Muscle layer of colon (tissue), 2 donors: ENCODE measurements at regions not wholly inside any gene's neighbourhood (a gene's known extent, or its start where the extent isn't known, plus 50 kb on each side); places are given as distances from the start of the nearest gene placed in this dataset.

Experiments
- H3K27ac ChIP-seq: one replicate; pipeline ENCODE4 v1.7.0; 2013; ENCODE audit warnings: low read depth, mild to moderate bottlenecking, low read length, moderate library complexity
- H3K27me3 ChIP-seq, 2 donors: one replicate each; pipeline ENCODE4 v1.7.0; 2013; ENCODE audit warnings: low read length in 2 of 2, mild to moderate bottlenecking in 2 of 2; ENCODE audit not compliant: insufficient read depth in 2 of 2, control insufficient read depth in 1 of 2
- H3K36me3 ChIP-seq: one replicate; pipeline ENCODE4 v1.7.0; 2013; ENCODE audit warnings: mild to moderate bottlenecking, low read length; ENCODE audit not compliant: insufficient read depth
- H3K4me1 ChIP-seq: one replicate; pipeline ENCODE4 v1.7.0; 2013; ENCODE audit warnings: mild to moderate bottlenecking, low read length; ENCODE audit not compliant: insufficient read depth
- H3K4me3 ChIP-seq, 2 donors: one replicate each; pipeline ENCODE4 v1.7.0; 2013; ENCODE audit warnings: low read length in 2 of 2, low read depth in 1 of 2, mild to moderate bottlenecking in 1 of 2, moderate library complexity in 1 of 2
- H3K9ac ChIP-seq: one replicate; pipeline ENCODE4 v1.7.0; 2013; ENCODE audit warnings: low read length
- H3K9me3 ChIP-seq: one replicate; pipeline ENCODE4 v1.7.0; 2013; ENCODE audit warnings: mild to moderate bottlenecking, low read length
- donor health status: abdominal sarcoma.
- donor health status: Adenocarcinoma of cecum.

DNA sequence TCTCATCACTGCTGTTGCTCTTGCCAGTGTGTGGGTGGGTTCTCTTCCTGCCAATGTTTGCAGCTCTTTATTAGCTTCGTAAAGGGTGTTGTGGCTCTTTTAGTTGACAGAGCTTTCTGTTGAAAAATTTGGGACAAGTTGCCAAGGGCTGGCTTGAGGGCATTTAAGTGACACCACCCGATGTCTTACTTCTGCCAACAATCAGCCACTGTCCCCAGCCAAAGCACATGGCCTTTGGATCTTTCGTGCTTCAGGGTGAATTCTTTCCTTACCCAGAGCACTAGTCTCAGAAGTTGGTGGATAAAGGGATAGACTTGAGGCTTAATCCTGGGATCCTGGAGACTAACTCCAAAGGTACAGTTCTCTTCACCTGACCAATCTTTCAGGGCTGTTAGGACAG is 113.6 kb downstream of the SOX3 start:
- H3K4me1 ChIP-seq: no peaks in the 10 kb centered on the region
- no peak overlapping the region for H3K4me3 ChIP-seq
- H3K9ac ChIP-seq: no peak overlapping the region
- H3K27ac ChIP-seq: no peak overlapping the region
- H3K27me3 ChIP-seq: no peaks in the 10 kb centered on the region
- H3K9me3 ChIP-seq: no peaks in the 10 kb centered on the region
- no peaks in the 10 kb centered on the region for H3K36me3 ChIP-seq

DNA sequence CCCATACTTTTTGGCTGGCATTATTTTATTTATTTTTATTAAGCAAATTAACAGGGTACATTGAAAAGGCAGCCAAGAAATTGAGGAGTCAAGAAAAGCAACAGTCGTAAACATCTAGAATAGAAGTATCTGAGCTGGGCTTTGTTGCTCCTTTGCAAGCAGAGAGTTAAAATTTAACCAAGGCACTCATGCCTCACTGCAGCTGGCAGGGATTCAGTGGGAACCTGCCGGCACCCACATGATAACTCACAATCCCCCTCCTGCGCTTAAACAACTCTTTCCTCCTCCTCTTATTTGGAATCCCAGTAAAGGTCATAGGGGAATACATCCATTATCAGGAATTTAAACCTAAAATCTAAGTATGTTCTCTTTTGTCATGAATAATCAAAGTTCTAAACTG is 115.5 kb downstream of the SOX3 start:
- no peak overlapping the region for H3K27ac ChIP-seq
- no peaks in the 10 kb centered on the region for H3K9me3 ChIP-seq
- no peaks in the 10 kb centered on the region for H3K36me3 ChIP-seq
- no peaks in the 10 kb centered on the region for H3K4me1 ChIP-seq
- no peak overlapping the region for H3K9ac ChIP-seq
- H3K4me3 ChIP-seq: no peak overlapping the region
- no peaks in the 10 kb centered on the region for H3K27me3 ChIP-seq

DNA sequence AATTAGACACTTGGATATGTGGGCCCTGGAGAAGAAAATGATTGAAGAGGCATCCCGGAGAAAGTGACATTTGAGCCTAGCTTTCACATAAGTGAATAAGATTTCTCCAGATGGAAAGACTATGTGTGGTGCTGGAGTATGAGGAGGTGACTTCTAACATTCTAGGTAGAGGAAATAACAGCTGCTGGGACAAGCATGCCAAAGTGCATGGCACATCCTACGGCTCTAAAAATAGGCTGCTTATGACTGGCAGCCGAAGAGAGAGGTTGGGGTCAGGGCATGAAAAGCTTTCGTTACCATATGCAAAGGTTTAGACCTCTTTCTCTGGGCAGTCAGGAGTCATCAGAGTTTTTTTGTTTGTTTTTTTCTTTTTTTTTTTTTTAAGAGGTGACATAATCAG is 142.0 kb downstream of the SOX3 start:
- Histone ChIP-seq H3K27me3 (peaks cover 0 to 4% of the 10 kb centered on the region in 2 donors), H3K4me1 (no peaks in the 10 kb centered on the region), H3K4me3 (no peak overlapping the region), H3K27ac (no peak overlapping the region), H3K9me3 (no peaks in the 10 kb centered on the region), H3K36me3 (no peaks in the 10 kb centered on the region), H3K9ac (no peak overlapping the region)

DNA sequence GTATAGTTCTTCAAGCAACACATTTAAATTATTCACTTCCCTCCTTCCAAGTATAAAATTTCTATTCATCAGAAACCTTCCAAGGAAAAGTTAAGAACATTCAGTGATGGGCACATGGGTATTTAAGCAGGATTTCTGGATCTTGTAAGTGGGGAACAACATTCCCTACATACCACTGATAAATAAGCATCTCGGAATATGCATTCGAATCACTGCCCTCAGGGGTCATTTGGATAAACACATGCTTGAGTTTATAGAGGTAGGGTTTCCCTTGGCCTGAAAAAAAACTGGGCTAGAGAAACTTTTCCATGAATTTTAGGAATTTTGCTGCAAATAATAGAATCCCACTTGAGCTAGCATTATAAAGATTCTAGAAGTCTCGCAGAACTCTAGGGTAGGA is 143.9 kb downstream of the SOX3 start:
- peaks cover 0 to 4% of the 10 kb centered on the region in 2 donors for H3K27me3 ChIP-seq
- H3K9me3 ChIP-seq: no peaks in the 10 kb centered on the region
- H3K27ac ChIP-seq: no peak overlapping the region
- H3K9ac ChIP-seq: no peak overlapping the region
- H3K4me3 ChIP-seq: no peak overlapping the region
- no peaks in the 10 kb centered on the region for H3K36me3 ChIP-seq
- no peaks in the 10 kb centered on the region for H3K4me1 ChIP-seq

DNA sequence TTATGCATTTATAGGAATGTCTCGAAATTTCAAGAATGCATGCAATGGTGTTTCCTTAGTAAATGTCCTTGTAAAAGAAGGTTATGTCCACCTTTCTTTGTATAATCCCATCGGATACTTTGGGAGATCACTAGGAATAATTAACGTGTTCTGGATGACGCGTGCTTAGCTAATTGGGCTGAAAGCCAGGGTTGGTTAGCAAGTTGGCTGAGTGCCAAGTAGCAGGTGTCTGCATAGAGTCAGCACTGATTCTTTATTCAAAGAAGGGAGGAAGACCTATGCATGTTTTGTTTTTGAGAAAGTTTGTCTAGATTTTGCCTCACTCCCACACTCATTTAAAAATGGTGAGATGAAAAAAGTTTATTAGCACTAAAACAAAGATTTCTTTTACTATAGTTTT is 144.6 kb downstream of the SOX3 start:
- Histone ChIP-seq H3K27ac (no peak overlapping the region), H3K4me3 (no peak overlapping the region), H3K9ac (no peak overlapping the region), H3K4me1 (no peaks in the 10 kb centered on the region), H3K27me3 (peaks cover 0 to 4% of the 10 kb centered on the region in 2 donors), H3K9me3 (no peaks in the 10 kb centered on the region), H3K36me3 (no peaks in the 10 kb centered on the region)

DNA sequence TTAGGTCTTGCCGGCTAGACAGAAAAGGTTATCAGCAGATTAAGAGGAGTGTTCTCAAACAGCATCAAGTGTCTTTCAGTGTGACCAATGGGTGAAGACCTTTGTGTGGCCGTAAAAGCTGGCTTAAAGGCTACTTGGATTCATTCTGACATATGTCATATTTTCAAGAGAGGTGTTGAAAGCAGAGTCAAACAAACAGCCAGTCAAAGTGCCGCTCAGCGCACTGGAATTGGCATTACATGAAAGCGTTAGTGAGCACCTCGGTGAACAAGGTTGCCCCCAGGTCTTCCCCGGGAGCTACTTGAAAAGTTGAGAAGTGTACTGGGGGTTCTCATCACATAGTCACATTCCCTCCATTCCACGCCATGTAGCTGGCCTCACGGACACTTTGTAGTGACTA is 148.9 kb downstream of the SOX3 start:
- no peak overlapping the region for H3K27ac ChIP-seq
- H3K36me3 ChIP-seq: no peaks in the 10 kb centered on the region
- H3K9ac ChIP-seq: no peak overlapping the region
- no peaks in the 10 kb centered on the region for H3K9me3 ChIP-seq
- H3K27me3 ChIP-seq: peaks cover 0 to under 1% of the 10 kb centered on the region in 2 donors
- H3K4me1 ChIP-seq: no peaks in the 10 kb centered on the region
- no peak overlapping the region for H3K4me3 ChIP-seq

DNA sequence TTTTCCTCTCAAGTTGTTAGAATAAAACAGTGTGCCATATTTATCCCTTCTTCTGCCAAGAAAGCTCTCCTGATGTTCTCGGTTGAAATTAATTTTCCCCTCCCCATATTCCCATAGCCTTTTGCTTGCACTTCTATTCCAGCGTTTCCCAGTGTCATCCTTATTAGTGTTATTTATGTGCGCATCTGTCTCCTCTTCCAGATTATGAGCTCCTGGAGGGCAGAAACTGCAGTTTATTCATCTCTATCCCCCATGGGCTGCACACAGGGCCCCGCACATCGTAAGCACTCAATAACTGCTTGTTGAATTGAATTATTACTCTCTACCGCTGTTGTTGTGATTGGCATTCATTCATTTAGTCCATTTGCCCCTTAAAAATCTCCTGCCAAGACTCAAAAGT is 149.4 kb downstream of the SOX3 start:
- no peaks in the 10 kb centered on the region for H3K9me3 ChIP-seq
- no peaks in the 10 kb centered on the region for H3K36me3 ChIP-seq
- H3K4me1 ChIP-seq: no peaks in the 10 kb centered on the region
- H3K27ac ChIP-seq: no peak overlapping the region
- no peak overlapping the region for H3K4me3 ChIP-seq
- H3K27me3 ChIP-seq: no peaks in the 10 kb centered on the region
- no peak overlapping the region for H3K9ac ChIP-seq

DNA sequence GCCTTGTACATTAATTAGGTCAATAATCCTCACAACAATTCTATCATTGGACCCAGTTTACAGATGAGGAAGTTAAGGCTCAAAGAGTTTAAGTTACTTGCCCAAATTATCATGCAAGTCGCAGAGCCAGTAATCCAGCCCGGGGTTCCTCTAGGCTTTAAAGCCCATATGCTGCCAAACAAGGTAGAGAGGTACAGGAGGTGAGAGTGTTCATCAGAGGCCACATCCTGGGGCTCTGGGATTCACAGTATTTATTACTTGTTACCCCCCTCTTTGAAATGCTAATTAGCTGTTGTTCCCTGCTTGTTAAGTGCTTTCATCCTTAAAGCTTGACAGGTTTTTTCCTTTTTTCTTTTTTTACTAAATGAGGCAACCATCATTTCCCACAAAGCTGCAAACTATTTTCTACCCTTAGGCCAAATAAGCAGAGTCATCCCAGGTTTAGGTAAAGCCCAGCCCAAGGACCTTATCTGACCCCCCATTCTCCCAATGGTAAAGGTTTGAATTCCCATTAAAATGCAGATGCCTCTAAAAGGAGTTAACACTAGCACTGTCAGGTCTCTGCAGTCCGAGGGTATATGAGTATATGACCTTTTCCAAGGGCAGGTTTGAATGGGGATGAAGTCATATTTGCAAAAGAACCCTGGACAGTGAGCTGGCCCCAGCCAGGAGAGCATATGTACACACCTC is 150.3 kb downstream of the SOX3 start:
- Histone ChIP-seq H3K4me1 (no peaks in the 10 kb centered on the region), H3K9me3 (no peaks in the 10 kb centered on the region), H3K27ac (no peak overlapping the region), H3K27me3 (no peaks in the 10 kb centered on the region), H3K4me3 (no peak overlapping the region), H3K9ac (no peak overlapping the region), H3K36me3 (no peaks in the 10 kb centered on the region)

DNA sequence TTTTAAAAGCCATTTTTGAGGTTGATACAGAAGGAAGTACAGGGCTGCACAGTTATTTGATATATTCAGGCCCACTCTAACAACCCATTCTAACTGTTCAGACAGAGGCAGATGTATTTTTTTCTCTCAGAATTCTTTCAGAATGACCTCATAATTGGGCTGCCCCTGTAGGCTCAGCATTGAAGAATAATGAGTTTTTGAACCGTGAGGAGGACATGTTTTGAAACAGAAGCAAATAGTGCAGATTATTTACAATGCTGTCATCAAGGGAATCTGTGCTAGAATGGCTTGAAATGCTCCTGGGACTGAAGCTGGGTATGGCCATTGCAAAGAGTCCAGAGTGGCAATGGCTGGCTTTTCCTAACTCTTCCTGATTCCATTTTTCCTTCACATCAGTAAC is 158.1 kb downstream of the SOX3 start:
- H3K9ac ChIP-seq: no peak overlapping the region
- H3K9me3 ChIP-seq: no peaks in the 10 kb centered on the region
- no peak overlapping the region for H3K4me3 ChIP-seq
- no peaks in the 10 kb centered on the region for H3K4me1 ChIP-seq
- no peaks in the 10 kb centered on the region for H3K27me3 ChIP-seq
- no peaks in the 10 kb centered on the region for H3K36me3 ChIP-seq
- H3K27ac ChIP-seq: no peak overlapping the region

DNA sequence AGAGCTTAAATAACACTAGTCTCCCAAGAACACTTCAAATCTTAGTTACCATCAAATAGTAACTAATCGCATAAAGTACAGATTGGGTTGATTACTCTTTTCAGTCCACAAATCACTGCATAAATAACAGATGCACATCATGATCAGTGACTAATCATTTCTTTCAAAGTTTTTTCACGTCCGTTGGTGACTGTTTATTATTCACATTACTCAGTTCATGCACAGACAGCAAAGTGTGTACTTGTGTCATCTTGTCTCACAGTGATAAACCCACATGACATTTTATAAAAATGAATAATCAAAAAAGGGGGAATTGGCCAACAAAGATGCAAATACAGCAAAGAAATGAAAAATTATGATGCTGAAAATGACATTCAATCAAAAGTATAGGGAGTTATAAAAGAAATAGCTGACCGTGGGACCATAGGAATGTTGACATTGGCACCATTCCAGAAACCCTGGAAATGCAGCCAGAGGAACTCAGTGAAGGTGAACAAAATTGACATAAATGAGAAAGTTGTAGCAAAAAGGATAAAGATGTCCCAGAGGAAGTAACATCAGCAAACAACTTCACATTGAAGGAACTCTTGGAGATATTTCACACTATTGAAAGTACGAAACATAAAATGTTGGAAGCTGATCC is 161.5 kb downstream of the SOX3 start:
- no peaks in the 10 kb centered on the region for H3K9me3 ChIP-seq
- no peak overlapping the region for H3K9ac ChIP-seq
- H3K27ac ChIP-seq: no peak overlapping the region
- no peaks in the 10 kb centered on the region for H3K27me3 ChIP-seq
- H3K4me1 ChIP-seq: no peaks in the 10 kb centered on the region
- H3K4me3 ChIP-seq: no peak overlapping the region
- no peaks in the 10 kb centered on the region for H3K36me3 ChIP-seq

DNA sequence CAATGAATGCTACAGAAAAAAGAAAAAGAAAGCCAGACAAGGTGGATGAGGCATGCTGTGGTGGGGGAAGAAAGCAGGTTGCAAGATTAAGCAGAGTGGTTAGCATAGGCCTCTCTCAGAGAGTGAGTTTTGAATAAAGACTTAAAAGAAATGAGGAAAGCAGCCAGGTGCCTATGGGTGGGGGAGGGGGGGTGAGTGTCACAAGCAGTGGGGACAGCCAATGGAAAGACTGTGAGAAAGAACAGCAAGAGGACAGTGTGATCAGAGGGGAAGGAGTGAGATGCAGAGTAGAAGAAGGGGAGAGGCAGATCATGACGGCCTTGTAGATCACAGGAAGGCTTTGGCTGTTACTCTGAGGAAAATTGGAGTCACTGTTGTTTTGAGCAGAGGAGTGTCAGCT is 162.5 kb downstream of the SOX3 start:
- H3K4me3 ChIP-seq: no peak overlapping the region
- H3K4me1 ChIP-seq: no peaks in the 10 kb centered on the region
- H3K36me3 ChIP-seq: no peaks in the 10 kb centered on the region
- H3K27ac ChIP-seq: no peak overlapping the region
- no peaks in the 10 kb centered on the region for H3K9me3 ChIP-seq
- H3K9ac ChIP-seq: no peak overlapping the region
- no peaks in the 10 kb centered on the region for H3K27me3 ChIP-seq

DNA sequence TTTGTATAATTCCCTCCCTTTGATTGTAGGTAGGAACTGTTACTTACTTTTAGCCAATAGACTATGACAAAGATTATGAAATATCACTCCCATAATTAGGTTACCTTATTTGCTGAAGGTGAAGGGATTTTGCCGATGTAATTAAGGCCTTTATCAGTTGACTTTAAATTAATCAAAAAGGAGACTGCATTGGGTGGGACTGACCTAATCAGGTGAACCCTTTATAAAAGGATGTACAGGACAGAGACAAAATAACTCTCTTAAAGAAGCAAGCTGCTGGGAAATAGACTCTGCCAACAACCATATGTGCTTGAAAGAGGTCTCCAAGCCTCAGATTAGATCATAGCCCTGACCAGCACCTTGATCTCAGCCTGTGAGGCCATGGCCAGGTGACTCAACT is 167.6 kb downstream of the SOX3 start:
- Histone ChIP-seq H3K9me3 (no peaks in the 10 kb centered on the region), H3K27ac (no peak overlapping the region), H3K27me3 (no peaks in the 10 kb centered on the region), H3K4me1 (no peaks in the 10 kb centered on the region), H3K36me3 (no peaks in the 10 kb centered on the region), H3K9ac (no peak overlapping the region), H3K4me3 (no peak overlapping the region)
